Stimulated activated CD4-positive, alpha-beta T cell treated with anti-CD3 and anti-CD28 coated beads, Interleukin-12 subunit alpha, Interleukin-12 subunit beta, amount 100 ng/mL, for 48 hours (primary cell): ENCODE measurements at regions not wholly inside any gene's neighbourhood (a gene's known extent, or its start where the extent isn't known, plus 50 kb on each side); places are given as distances from the start of the nearest gene placed in this dataset.

Experiments
- DNase-seq, 3 donors: peaks; one replicate each; pipeline ENCODE4 v3.0.0-alpha.2; 2020; ENCODE audit warnings: low read depth in 2 of 3, low spot score in 1 of 3

DNA sequence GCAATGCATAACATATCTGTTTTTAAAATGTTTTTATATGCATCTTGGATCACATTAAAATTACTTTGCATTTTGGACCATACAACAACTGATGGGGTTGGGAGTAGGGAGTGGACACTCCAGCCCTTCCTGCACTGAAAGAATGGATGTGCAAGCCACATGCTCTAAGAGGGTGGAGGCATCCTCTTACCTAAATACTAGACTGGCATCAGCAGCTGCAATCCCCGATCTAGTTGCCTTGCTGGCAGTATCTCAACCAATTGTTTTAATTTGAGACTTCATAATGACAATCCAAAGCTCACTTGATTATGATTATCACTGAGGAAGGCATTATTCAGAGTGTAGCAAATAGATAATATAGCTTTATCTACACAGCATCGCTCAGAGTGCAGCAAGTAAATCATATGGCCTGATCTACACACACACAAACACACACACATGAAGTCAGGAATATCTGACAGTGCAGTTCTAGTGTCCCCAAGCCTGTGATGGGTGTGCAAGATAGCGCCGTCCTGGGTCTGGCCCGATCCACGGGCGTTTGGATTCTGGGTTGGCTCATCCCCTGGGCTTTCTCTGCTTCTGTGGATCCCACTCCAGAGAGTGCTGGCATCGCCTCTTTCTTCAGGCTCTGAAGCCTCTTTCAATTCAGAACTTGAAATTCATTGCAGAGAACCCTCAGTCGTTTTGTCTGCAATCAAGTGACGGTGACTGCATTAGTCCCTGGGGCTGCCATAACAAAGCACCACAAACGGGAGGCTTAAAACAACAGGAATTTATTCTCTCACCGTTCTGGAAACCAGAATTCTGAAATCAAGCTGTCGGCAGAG is 181.3 kb downstream of the ETS2 start:
- DNase-seq: no peak

DNA sequence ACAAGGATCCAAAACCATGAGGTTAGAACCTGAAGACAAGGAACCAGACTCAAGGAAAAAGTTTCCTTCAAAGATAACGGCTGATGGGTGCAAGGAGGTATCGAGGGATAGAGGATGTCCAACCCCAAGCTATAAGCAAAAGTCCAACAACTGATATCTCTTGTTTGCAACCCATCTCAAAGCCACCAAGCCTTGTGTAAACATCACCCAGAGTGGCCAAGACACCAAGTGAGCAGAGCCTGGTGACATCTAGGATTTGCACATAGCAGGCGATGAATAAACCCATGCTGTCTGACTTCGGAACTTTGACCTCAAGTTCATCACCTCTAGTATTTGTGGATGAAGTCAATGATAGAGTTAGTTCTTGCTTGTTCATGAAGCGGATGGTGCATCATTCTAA is 180.7 kb downstream of the ETS2 start:
- no peak for DNase-seq

DNA sequence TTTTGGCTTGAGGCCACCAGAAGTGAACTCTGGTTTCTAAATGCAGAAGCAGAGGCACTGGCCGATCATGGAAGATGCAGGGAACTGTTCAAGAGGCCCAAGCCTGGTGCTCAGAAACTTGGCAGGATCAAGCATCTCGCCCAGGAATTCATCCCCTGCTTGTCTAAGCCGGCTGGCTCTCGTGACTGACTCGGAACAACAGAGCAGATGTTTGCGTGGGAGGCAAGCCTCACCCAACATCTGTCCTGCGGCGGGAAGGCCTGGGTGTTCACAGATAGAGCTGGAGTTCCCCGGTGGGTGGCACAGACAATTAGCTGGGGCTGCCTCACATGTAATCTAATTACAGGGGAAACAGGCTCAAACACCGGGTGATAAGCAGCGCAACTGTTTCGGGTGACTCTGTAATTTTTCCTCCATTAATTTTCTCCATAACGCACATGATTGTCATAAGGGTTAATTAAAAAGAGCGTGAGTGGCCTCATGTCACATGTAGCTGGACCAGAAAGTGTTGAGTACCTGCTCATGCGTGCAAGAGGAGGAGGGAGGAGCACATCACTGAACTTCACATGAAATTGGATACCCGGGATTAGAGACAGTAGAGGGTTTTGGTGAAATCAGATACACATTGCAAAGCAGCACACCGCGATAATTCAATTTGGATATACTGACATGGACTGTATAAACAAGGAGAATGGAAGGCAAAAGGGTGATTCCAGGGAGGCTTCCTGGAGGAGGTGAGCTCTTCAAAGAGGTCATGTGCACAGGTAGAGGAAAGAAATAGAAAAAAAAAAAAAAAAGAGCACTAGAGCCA is 180.0 kb downstream of the ETS2 start:
- peak; percentile 37 to 52 (median 38) for DNase-seq

DNA sequence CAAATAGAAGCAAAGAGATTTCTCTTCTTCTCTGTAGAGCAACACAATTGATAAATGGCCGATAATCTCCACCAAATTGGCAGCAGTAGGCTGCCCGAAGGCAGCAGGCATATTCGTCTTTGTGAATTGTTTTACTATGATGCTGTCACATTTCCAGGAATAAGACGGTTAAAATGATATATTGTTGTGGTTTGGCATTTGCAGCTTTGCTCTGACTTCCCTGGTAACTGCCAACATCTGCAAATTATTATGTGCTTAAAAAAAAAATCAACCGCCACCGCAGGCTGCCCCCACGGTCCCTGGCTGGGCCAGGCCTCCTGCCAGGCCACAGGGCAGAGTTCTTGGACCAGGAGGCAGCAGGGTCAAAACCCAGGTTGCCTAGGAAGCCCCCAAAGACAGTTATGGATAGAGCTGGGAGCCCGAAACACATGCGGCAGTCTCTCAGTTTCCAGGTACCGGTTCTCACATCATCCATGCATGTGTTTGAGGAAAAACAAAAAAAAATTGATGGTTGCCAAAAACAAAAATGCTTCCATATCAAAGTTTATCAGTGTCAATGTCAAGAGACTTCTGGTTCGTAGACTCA is 179.3 kb downstream of the ETS2 start:
- no peak for DNase-seq

DNA sequence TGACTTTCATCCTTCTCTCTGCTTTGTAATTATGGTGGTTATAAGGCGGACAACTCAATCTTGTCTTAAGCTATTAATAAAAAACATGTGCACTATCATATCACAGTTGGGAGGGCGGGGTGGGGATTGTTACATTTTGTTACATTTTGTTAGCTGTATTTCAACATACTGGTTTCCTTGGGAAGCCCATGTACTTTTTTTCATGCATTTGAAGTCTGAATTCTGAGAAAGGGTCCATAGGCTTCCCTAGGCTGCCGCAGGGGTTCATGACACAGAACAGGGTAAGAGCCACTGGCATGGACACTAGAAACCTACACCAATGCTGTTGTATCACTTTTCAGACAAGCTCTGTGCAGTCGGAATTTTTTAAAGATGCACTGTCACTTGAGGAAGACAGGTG is 178.8 kb downstream of the ETS2 start:
- DNase-seq: no peak

DNA sequence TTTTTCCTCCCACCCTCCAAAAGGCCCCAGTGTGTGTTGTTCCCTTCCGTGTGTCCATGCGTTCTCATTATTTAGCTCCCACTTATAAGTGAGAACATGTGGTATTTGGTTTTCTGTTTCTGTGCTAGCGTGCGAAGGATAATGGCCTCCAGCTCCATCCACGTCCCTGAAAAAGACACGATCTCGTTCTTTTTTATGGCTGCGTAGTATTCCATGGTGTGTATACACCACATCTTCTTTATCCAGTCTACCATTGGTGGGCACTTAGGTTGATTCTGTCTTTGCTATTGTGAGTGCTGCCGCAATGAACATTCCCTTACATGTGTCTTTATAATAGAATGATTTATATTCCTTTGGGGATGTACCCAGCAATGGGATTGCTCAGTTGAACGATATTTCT is 177.8 kb downstream of the ETS2 start:
- DNase-seq: no peak

DNA sequence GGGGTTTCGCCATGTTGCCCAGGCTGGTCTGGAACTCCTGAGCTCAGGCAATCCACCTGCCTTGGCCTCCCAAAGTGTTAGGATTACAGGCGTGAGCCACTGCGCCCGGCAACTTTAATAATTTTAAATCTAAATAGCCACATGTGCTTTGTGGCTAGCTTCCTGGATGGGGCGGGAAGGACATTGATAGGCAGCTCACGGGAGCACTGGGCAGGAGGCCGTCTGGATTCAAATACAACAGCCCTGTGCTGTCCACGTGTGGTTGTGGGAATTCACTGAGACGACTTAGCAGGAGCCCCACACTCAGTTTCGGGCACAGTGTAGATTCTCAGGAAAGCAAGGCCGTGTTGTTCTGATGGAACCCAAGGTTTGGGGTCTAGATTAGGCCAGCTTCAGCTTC is 177.1 kb downstream of the ETS2 start:
- no peak for DNase-seq

DNA sequence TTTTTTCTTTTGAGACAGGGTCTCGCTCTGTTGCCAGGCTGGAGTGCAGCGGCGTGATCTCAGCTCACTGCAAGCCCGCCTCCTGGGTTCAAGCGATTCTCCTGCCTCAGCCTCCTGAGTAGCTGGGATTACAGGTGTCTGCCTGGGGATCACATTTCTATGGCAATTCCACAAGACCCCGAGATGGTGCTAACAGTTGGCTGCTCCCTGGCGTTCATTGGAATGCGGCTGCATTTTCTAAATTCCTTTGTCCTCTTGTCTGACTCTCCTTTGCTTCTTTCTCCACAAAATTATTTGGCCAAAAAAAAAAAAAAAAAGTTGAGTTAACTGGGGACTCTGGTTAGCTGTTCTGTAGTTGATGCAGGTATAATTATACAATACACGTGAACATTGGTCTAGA is 176.4 kb downstream of the ETS2 start:
- no peak for DNase-seq

DNA sequence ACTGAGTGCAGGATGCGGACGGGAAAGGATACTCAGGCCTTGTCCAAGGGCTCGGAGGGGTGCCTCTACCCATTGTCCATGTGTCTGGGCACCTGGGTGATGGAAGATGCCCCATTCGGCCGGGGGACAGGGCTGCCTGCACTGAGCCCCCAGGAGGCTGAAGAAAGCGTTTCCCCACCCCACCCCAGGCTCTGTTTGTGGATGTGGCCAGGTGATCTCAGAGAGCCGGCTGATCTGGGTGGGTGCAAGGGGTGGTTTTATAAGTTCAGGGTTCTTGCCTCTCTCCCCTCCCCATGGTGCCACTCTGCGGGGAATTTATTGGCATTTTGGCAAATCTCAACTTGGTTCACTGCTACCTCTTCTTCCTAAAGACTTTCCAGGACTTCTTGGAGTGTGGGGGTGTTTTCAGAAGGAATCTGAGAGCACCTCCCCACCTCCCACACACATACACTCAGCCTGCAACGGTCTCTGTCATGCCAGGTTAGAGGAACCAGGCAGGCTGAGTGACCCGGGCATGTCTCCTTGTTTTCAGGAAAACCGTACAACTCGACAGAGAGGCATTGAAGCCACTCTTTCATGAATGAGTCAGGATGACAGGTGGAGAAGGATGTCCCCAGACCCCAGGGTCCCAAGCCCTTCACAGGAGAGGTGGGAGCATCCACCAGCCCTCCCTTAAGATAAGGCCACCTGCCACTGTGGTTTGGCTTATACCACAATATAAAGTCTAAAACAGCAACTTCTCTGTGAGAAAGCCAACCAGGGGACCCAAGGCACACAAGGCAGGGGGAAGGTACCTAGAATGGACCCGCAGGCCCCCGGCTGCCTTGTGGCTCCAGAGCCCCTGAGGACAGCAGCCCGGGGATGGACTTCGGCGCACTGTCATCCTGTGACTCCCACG is 174.9 kb downstream of the ETS2 start:
- DNase-seq: no peak

DNA sequence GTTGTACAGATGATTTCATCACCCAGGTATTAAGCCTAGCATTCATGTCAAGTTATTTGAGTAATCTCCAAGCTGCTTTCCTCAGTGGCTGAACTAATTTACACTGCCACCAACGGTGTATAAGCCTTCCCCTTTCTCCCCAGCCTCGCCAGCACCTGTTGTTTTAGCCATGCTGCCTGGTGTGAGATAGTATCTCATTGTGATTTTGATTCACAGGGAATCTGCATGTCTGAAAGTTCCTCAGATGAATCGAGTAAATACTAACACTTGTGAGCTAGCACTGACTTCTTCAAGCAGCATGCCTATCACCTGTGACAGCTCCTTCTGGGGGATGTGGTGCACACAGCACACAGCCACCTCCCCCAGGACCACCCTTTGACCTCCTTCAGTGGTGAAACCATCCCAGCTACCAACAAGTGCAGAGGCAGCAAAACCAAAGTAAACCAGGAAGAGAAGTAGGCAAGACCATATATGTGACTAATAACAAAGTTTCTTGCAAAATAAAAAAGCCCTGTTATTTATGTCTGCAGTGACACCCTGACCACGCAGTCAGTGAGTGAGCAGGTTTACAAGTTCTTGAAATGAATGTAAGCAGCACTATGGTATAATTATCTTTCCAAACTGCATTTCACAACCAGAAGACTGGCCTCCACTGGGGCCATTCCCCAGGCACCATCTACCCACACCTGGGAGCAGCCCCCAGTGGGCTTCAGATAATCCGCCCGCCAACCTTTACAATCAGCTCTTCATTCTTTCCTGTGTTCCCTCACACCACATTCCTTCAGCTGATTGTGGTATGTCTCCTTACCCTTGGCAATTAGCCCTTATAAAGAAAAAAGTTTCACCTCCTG is 173.8 kb downstream of the ETS2 start:
- DNase-seq: no peak

DNA sequence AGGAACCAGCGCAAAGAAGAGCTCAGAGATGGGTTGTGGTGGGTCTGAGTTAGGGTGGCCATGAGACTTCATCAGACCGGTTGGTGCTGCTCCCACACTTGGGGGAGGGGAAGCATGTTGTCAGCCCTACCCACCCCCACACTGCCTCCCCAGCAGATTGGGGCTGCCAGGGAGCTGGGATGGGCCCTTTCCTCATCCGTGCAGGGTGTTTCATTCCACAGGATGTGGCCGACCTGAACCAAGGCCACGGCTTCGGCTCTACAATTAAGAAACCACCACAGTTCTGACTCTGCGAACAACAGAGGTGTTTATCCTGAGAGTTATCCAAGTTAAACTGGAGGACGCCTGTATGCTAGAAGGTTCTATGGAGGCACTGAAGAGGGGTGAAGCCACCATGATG is 171.2 kb downstream of the ETS2 start:
- DNase-seq: no peak

DNA sequence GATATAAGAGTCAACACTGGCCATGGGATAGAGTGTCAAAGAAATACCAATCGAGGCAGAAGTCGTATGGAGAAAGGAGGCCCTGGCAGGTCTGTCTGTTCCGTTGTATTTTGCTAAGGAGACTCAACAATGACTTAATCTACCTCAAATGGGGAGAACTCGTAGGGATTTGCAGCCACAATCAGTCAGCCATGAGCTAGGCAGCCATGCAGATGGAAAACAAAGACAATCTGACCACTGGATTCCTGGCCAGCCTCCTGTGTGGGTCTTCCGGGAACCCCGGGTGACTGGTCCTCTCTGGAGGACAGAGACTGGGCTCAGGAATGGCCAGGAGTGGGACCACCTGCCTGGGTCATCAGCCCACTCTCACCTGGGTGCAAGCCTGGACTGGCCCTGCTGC is 167.8 kb downstream of the ETS2 start:
- DNase-seq: no peak

DNA sequence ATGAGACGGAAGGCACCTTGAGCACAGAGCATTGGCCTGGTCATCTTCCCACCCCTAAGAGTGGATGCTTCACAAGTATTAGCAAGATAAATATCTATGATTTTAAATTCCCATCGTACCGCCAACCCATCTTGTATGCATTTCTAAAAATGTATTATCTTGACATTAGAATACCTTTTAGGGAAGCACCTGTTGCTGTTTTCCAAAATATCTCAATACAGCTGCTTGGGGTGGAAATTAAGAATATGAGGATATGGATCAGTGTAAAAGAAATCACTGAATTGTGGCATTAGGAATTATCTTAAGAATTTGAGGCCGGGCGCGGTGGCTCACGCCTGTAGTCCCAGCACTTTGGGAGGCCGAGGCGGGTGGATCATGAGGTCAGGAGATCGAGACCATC is 166.3 kb downstream of the ETS2 start:
- DNase-seq: no peak

DNA sequence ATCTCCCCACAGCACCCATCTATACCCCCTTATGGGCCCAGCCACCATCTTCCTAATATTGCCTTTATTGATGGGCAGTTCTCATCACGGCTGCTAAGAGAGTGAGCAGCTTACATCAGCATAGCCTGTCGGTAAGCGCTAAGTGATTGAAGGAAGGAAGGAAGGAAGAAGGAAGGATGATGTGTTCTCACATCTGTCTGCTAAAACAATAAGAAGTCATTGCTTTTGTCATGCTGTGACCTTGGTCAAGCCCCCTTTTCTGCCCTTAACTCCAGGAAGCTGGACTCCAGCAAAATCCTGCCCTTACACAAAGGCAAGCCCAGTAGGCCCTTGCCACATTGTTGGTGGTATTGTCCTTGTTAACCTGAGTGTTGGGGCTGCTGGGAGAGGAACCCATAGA is 165.0 kb downstream of the ETS2 start:
- no peak for DNase-seq

DNA sequence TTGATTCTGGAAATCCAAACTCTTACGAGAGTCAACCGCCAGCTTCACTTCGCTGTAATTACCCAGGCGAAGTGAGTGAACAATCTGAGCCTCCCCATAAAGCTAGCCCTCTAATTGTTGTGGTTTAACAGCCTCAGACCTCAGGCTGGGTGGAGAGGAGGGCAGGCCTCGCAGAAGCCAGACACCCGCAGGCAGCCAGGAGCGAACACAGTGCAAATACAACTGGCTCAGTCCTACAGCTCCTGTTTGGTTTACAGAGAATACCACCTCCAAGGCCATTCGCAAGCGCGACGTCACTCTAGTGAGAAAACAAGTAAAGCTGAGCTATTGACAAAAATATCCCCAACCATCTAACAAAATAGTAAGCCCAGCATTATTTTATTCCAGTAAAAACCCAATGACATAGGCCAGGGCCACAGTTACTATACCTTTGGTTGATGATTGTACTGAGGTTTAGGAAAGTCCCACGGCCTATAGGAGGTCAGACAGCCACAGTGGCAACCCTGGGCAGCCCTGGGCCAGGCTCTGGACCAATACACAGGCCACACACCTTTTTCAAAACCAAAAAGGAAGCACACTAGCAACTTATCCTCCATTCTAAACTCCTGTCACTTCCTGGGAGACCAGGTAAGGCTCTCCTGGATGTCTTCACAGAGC is 163.3 kb downstream of the ETS2 start:
- DNase-seq: no peak

DNA sequence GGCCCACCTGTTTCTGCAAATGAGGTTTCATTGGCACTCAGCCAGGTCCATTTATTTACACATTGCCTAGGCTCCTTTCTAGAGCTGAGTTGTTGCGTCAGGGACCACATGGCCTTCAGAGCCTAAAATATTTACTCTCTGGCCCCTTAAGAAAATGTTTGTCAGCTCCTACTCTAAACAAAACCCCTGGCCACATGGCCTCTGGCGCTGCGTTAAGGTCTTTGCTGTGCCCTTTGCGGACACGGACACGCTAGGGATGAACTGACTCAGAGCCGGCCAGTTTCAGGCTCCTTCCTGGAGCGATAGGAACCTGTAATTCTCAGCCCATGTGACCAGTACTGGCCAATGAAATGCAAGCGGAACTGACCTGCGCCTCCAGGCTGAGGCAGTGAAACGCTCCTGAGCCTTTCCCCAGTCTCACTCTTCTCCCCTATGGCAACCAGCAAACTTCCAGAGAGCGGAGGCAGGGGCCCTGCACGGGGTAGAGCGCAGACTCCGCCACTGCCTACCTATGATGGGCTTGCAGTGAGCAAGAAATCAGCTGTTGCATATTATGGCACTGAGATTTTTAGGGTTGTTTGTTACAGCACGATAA is 160.3 kb downstream of the ETS2 start:
- DNase-seq: no peak

DNA sequence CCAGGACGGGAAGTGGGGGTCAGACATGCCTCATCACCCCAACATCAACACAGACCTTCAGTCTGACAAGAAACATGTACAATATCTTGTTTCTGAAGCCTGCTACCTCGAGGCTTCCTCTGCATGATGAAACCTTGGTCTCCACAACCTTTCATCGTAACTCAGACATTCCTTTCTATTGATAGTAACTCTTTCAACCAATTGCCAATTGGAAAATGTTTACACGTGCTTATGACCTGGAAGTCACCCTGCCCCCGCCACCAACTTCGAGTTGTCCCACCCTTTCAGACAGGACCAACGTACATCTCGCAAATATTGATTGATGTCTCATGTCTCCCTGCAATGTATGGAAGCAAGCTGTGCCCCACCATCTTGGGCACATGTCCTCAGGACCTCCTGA is 159.5 kb downstream of the ETS2 start:
- DNase-seq: no peak

DNA sequence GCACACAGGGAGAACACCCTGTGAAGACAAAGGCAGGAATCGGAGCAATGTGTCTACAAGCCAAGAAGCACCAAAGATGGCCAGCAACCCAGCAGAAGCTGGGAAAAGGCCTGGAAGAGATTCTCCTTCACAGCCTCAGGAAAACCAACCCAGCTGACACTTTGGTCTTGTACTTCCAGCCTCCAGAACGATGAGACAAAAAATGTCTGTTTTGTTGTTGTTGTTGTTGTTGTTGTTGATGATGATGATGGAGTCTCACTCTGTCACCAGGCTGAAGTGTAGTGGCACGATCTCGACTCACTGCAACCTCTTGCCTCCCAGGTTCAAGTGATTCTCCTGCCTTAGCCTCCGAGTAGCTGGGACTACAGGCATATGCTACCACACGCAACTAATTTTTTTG is 157.3 kb downstream of the ETS2 start:
- no peak for DNase-seq

DNA sequence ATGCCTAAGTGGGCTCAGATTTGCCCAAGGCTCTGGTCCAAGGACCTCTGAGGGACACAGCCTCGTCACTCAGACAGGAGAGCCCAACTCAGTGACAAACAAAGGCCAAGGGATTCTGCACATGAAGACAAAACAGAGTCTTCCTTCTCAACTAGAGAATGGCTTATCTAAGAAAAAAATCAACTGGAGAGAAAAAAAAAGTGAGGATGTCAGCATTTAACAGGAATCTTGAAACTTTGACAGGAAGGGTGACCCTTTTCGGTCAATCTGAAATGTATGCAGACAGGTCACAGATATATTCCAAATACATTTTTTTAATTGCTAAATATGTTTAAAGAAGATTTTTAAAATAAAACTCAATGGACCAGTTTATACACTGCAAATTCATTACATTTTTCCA is 154.5 kb downstream of the ETS2 start:
- DNase-seq: no peak
